PC-9 (cell line): ENCODE measurements at regions not wholly inside any gene's neighbourhood (a gene's known extent, or its start where the extent isn't known, plus 50 kb on each side); places are given as distances from the start of the nearest gene placed in this dataset.

Experiments used
- BruUV-seq: library from RNA; stranded (reverse); fragments of 400-500 nt; replicated peaks from 2 replicates; lab custom pipeline; 2021; lab: Mats Ljungman, UMichigan
- CTCF ChIA-PET: fragments of 300-600 bp; sonication (Branson Sonifier 250); formaldehyde crosslinking; loops from one replicate; lab custom pipeline; 2022; ENCODE audit warnings: antibody characterized with exemption; lab: Charles Lee
- POLR2A ChIA-PET: fragments of 300-600 bp; sonication (Branson Sonifier 250); formaldehyde crosslinking; loops from one replicate; lab custom pipeline; 2022; ENCODE audit warnings: antibody characterized with exemption; ENCODE audit not compliant: unreplicated experiment; lab: Charles Lee
- DNase-seq, 2 experiments: peaks; one replicate each; pipeline versions ENCODE4 v3.0.0 to v3.0.0-alpha.2; 2015 to 2022; ENCODE audit warnings: mixed read lengths in 1 of 2
- H2AFZ ChIP-seq: fragments of 200-600 bp; sonication (generic); 2 replicates; pipeline ENCODE4 v1.8.1; 2017; ENCODE audit warnings: antibody characterized with exemption
- H3F3A ChIP-seq: fragments of 200-600 bp; sonication (generic); 2 replicates; pipeline ENCODE4 v1.8.1; 2017; ENCODE audit warnings: antibody characterized with exemption, mild to moderate bottlenecking, low read depth; ENCODE audit not compliant: insufficient read depth
- H3K27ac ChIP-seq: fragments of 200-600 bp; sonication (generic); 2 replicates; pipeline ENCODE4 v1.6.1; 2016; ENCODE audit warnings: mixed run types
- H3K27me3 ChIP-seq: fragments of 200-600 bp; sonication (generic); 2 replicates; pipeline ENCODE4 v1.6.1; 2016; ENCODE audit warnings: low read depth, mixed run types; ENCODE audit not compliant: insufficient read depth
- H3K36me3 ChIP-seq: fragments of 200-600 bp; sonication (generic); 2 replicates; pipeline ENCODE4 v1.6.1; 2016; ENCODE audit warnings: low read depth, mixed run types
- H3K4me1 ChIP-seq: fragments of 200-600 bp; sonication (generic); replicated peaks from 2 replicates; pipeline ENCODE4 v1.6.1; 2016; ENCODE audit warnings: mixed run types; ENCODE audit not compliant: insufficient read depth
- H3K4me2 ChIP-seq: fragments of 200-600 bp; sonication (generic); 2 replicates; pipeline ENCODE4 v1.6.1; 2017; ENCODE audit warnings: mixed run types
- H3K4me3 ChIP-seq: fragments of 200-600 bp; sonication (generic); 2 replicates; pipeline ENCODE4 v1.6.1; 2016; ENCODE audit warnings: mixed run types
- H3K79me2 ChIP-seq: fragments of 200-600 bp; sonication (generic); 2 replicates; pipeline ENCODE4 v1.6.1; 2017; ENCODE audit warnings: low read depth, mixed run types
- H3K9me2 ChIP-seq: fragments of 200-600 bp; sonication (generic); 2 replicates; pipeline ENCODE4 v1.8.1; 2017; ENCODE audit warnings: mild to moderate bottlenecking; ENCODE audit not compliant: insufficient read depth
- H3K9me3 ChIP-seq: fragments of 200-600 bp; sonication (generic); 2 replicates; pipeline ENCODE4 v1.8.1; 2016; ENCODE audit warnings: low read depth; ENCODE audit not compliant: insufficient read depth
- H4K20me1 ChIP-seq: fragments of 200-600 bp; sonication (generic); 2 replicates; pipeline ENCODE4 v1.8.1; 2017; ENCODE audit not compliant: insufficient read depth
- CTCF ChIP-seq: fragments of 200-600 bp; sonication (generic); conservative IDR thresholded peaks from 2 replicates; pipeline ENCODE4 v1.6.1; 2017; ENCODE audit warnings: mixed run types, antibody characterized with exemption, mild to moderate bottlenecking, moderate library complexity
- EZH2 ChIP-seq: fragments of 200-600 bp; sonication (generic); IDR thresholded peaks from 2 replicates; pipeline ENCODE4 v1.8.0; 2017; ENCODE audit warnings: antibody characterized with exemption, low read depth
- intact Hi-C: fragments of 100-400 bp; cut with micrococcal nuclease; formaldehyde crosslinking; loops from one replicate; pipeline ENCODE4 v1.10.0; 2022; ENCODE audit not compliant: unreplicated experiment

GRCh38 chr15:75107908-75108838 is 84.8 kb downstream of the PPCDC start:
- H4K20me1 ChIP-seq, result no peaks in the 10 kb centered on the region
- H3K4me2 ChIP-seq, result peak overlapping the region; percentile 70
- TF ChIP-seq EZH2 (no peak), CTCF (no peak)
- no peak overlapping the region for H2AFZ ChIP-seq
- POLR2A ChIA-PET, result interaction anchor here (0.6 to 1.0 kb wide), 3 partner anchors 79 to 110 kb away, joined by 4 to 6 read pairs (median 5); partner anchors contain the start of gene C15orf39
- CTCF ChIA-PET, result interaction anchor here (0.6 to 0.8 kb wide), 5 partner anchors 65 to 93 kb away, joined by 3 to 11 read pairs (median 4); partner anchors contain the start of gene C15orf39
- H3K36me3 ChIP-seq, result no peaks in the 10 kb centered on the region
- H3K4me1 ChIP-seq, result peaks cover 89% of the 10 kb centered on the region
- peaks cover 49% of the 10 kb centered on the region for H3F3A ChIP-seq
- no peaks in the 10 kb centered on the region for H3K9me2 ChIP-seq
- no peaks in the 10 kb centered on the region for H3K27me3 ChIP-seq
- H3K4me3 ChIP-seq, result no peak overlapping the region; the same call in 1 of the 2 replicates
- intact Hi-C loops, result loop anchor here (1.0 kb wide), 3 partner anchors 63 to 93 kb away; partner anchors contain the start of gene C15orf39
- no peaks in the 10 kb centered on the region for H3K79me2 ChIP-seq
- H3K27ac ChIP-seq, result peak overlapping the region; percentile 99
- TSS peak; percentile 81 for BruUV-seq
- H3K9me3 ChIP-seq, result no peaks in the 10 kb centered on the region; the same call in 1 of the 2 replicates
- peak; percentile 74 to 85 for DNase-seq

GRCh38 chr15:75109021-75109735 is 85.8 kb downstream of the PPCDC start:
- Histone ChIP-seq H3K36me3 (no peaks in the 10 kb centered on the region), H3K9me3 (no peaks in the 10 kb centered on the region; the same call in 1 of the 2 replicates), H3K4me2 (peak overlapping the region; percentile 70), H2AFZ (no peak overlapping the region), H3K79me2 (no peaks in the 10 kb centered on the region), H3K27me3 (no peaks in the 10 kb centered on the region), H3K4me3 (no peak overlapping the region), H3K9me2 (no peaks in the 10 kb centered on the region), H3F3A (peaks cover 43% of the 10 kb centered on the region), H4K20me1 (no peaks in the 10 kb centered on the region), H3K27ac (peak overlapping the region; percentile 99), H3K4me1 (peaks cover 85% of the 10 kb centered on the region)
- TF ChIP-seq EZH2, result no peak
- no peak for TF ChIP-seq CTCF
- POLR2A ChIA-PET, result interaction anchor here (1.0 kb wide), 1 partner anchor 92 kb away, joined by 6 read pairs; the partner anchor contains the start of gene C15orf39
- DNase-seq, result no peak
- CTCF ChIA-PET, result no interaction called here
- intact Hi-C loops, result no loop called here
- BruUV-seq, result no TSS peak

- POLR2A ChIA-PET, result no interaction called here
- BruUV-seq, result no TSS peak
- Histone ChIP-seq H3K4me1 (peaks cover 80% of the 10 kb centered on the region), H3K27ac (no peak overlapping the region), H3K9me3 (no peaks in the 10 kb centered on the region; the same call in 1 of the 2 replicates), H3K79me2 (no peaks in the 10 kb centered on the region), H3K4me3 (no peak overlapping the region), H2AFZ (no peak overlapping the region), H3K27me3 (no peaks in the 10 kb centered on the region), H3K4me2 (no peak overlapping the region), H3F3A (peaks cover 40% of the 10 kb centered on the region), H4K20me1 (no peaks in the 10 kb centered on the region), H3K36me3 (no peaks in the 10 kb centered on the region), H3K9me2 (no peaks in the 10 kb centered on the region)
- DNase-seq, result no peak
- intact Hi-C loops, result no loop called here
- TF ChIP-seq EZH2, result no peak
- TF ChIP-seq CTCF, result no peak
- CTCF ChIA-PET, result no interaction called here
Measured at GRCh38 chr15:75109736-75110130, 86.3 kb downstream of the PPCDC start.
